Testis (tissue), 2 donors: ENCODE measurements at regions not wholly inside any gene's neighbourhood (a gene's known extent, or its start where the extent isn't known, plus 50 kb on each side); places are given as distances from the start of the nearest gene placed in this dataset.

Experiments
- CTCF ChIP-seq, 3 experiments: fragments of 450-650 bp in 2 of 3; fragments of 200-600 bp in 1 of 3; sonication (generic) in 1 of 3; IDR thresholded peaks; one replicate each; pipeline ENCODE4 v1.5.1; 2016 to 2019; ENCODE audit warnings: antibody characterized with exemption in 3 of 3, mild to moderate bottlenecking in 2 of 3, moderate library complexity in 1 of 3
- POLR2A ChIP-seq: fragments of 450-650 bp; IDR thresholded peaks from one replicate; pipeline ENCODE4 v1.6.1; 2017; ENCODE audit warnings: antibody characterized with exemption, mild to moderate bottlenecking, moderate library complexity

- no peak for TF ChIP-seq CTCF (IDR thresholded peaks at IDR 0.05)
- TF ChIP-seq POLR2A, result no peak
Measured at GRCh38 chr16:79316004-79316458, 284.5 kb downstream of the MAF start.
